Naive thymus-derived CD8-positive, alpha-beta T cell (primary cell): ENCODE measurements at regions not wholly inside any gene's neighbourhood (a gene's known extent, or its start where the extent isn't known, plus 50 kb on each side); places are given as distances from the start of the nearest gene placed in this dataset.
A peak's percentile ranks its signal among the peaks of the same experiment; 100 is the strongest.

Source experiments
- ATAC-seq, 2 donors: fragments of 150-1000 bp; cut with Tn5 transposase in 1 of 2; sonication (Bioruptor Pico), chemical (Tn5 transposase) in 1 of 2; 1 replicate in 1 of 2; 2 replicates in 1 of 2; pipeline ENCODE4 v1.10.0; 2021; ENCODE audit warnings: mild to moderate bottlenecking in 2 of 2, moderate library complexity in 2 of 2
- POLR2A ChIA-PET: fragments of 350-600 bp; sonication (Branson Sonifier 250); formaldehyde crosslinking; loops from one replicate; lab custom pipeline; 2021; ENCODE audit warnings: antibody characterized with exemption; lab: Charles Lee
- DNase-seq, 10 donors: peaks; one replicate each; pipeline versions ENCODE4 v3.0.0 to v3.0.0-alpha.2; 2020 to 2022
- H3K27ac Mint-ChIP-seq, 10 donors: one replicate each; pipeline ENCODE4 v1.8.0; 2020 to 2022; ENCODE audit warnings: mild to moderate bottlenecking in 10 of 10, mixed read lengths in 10 of 10, moderate library complexity in 4 of 10, inconsistent platforms in 1 of 10
- H3K27me3 Mint-ChIP-seq, 5 donors: one replicate each; pipeline ENCODE4 v1.8.0; 2021 to 2022; ENCODE audit warnings: mixed read lengths in 5 of 5
- H3K36me3 Mint-ChIP-seq, 3 donors: one replicate each; pipeline ENCODE4 v1.8.0; 2020 to 2022; ENCODE audit warnings: mixed read lengths in 3 of 3, mild to moderate bottlenecking in 2 of 3, inconsistent platforms in 1 of 3
- H3K4me1 Mint-ChIP-seq, 4 donors: one replicate each; pipeline ENCODE4 v1.8.0; 2021 to 2022; ENCODE audit warnings: mixed read lengths in 4 of 4
- H3K4me3 Mint-ChIP-seq, 10 donors: one replicate each; pipeline ENCODE4 v1.8.0; 2020 to 2022; ENCODE audit warnings: mild to moderate bottlenecking in 10 of 10, mixed read lengths in 10 of 10, moderate library complexity in 6 of 10, inconsistent platforms in 1 of 10
- H3K9me3 Mint-ChIP-seq, 9 donors: one replicate each; pipeline ENCODE4 v1.8.0; 2020 to 2022; ENCODE audit warnings: mixed read lengths in 9 of 9, mild to moderate bottlenecking in 3 of 9, inconsistent platforms in 1 of 9, moderate library complexity in 1 of 9

DNA sequence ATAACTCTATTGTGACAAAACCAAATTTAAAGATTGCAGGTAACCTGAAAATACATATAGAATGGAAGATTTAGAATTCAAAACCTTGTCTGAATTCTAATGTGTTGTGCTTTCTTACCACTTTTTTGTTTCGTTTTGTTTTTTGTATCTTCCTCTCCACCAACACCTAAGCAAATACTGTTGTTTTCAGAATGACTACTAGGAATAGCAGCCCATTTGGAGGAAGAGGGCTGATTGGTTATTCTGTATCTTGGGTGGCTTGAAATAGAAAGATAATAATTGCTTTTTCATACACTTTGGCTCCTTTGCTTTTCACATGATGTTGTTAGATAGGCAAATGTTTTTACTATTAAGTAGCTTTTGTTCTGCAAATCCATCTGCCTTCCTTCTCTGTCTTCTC lies 61.0 kb upstream of the LRRC7 start:
- peaks cover 0 to 2% (median 0%) of the 10 kb centered on the region in 9 donors for H3K9me3 Mint-ChIP-seq
- H3K27ac Mint-ChIP-seq = no peak overlapping the region
- H3K36me3 Mint-ChIP-seq = no peaks in the 10 kb centered on the region
- no peaks in the 10 kb centered on the region for H3K4me1 Mint-ChIP-seq
- DNase-seq (no peak), ATAC-seq (no peak)
- H3K4me3 Mint-ChIP-seq = no peak overlapping the region
- POLR2A ChIA-PET = no interaction called here
- H3K27me3 Mint-ChIP-seq = no peaks in the 10 kb centered on the region

GRCh38 chr1:69510026-69510425 lies 57.7 kb upstream of the LRRC7 start:
- Mint-ChIP-seq H3K4me1 (no peaks in the 10 kb centered on the region), H3K36me3 (no peaks in the 10 kb centered on the region), H3K27me3 (no peaks in the 10 kb centered on the region), H3K9me3 (peaks cover 0 to 3% (median 0%) of the 10 kb centered on the region in 9 donors), H3K4me3 (no peak overlapping the region), H3K27ac (no peak overlapping the region)
- no peak for DNase-seq
- POLR2A ChIA-PET = no interaction called here
- no peak for ATAC-seq

DNA sequence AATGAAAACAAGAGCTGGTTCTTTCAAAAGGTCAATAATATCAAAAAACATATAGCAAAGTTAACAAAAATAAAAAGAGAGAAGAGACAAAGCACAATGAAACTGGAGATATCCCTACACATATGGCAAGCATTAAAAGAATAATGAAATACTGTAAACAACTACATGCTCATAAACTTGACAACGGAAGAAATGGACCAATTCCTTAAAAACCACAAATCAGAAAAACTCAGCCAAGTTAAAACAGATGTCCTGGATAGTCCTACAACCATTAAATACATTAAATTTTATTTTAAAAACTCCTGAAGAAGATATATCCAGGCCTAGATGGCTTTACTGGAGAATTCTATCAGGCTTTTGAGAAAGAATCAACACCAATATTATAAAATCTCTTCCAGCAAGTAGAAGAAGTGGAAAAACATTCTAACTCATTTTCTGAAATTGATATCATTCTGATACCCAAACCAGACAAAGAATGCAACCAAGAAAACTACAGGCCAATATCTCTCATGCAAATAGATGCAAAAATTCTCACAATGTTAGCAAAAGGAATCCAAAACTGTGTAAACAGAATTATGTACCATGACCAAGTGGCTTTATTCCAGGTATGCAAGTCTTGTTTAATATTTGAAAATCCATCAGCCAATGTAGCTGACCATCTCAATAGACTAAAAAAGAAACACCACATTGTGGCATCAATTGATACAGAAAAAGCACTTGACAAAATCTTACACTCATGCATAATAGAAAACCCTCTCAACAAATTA lies 56.1 kb upstream of the LRRC7 start:
- DNase-seq = no peak
- POLR2A ChIA-PET = no interaction called here
- H3K4me3 Mint-ChIP-seq = no peak overlapping the region
- peak overlapping the region in 1 of 10 donors; percentile 63 for H3K27ac Mint-ChIP-seq
- ATAC-seq = no peak
- H3K36me3 Mint-ChIP-seq = no peaks in the 10 kb centered on the region
- H3K9me3 Mint-ChIP-seq = peaks cover 0 to 3% (median 0%) of the 10 kb centered on the region in 9 donors
- no peaks in the 10 kb centered on the region for H3K27me3 Mint-ChIP-seq
- no peaks in the 10 kb centered on the region for H3K4me1 Mint-ChIP-seq

- DNase-seq = no peak
These were observed 54.1 kb upstream of the LRRC7 start for GRCh38 chr1:69513601-69514000.

More at GRCh38 chr1:69513601-69514000, 54.1 kb upstream of the LRRC7 start:
- Mint-ChIP-seq H3K27ac (no peak overlapping the region), H3K27me3 (no peaks in the 10 kb centered on the region), H3K36me3 (no peaks in the 10 kb centered on the region), H3K9me3 (peaks cover 0 to 4% (median 2%) of the 10 kb centered on the region in 9 donors), H3K4me3 (no peak overlapping the region), H3K4me1 (no peaks in the 10 kb centered on the region)
- ATAC-seq = no peak
- POLR2A ChIA-PET = no interaction called here
